ENCODE measurements at regions not wholly inside any gene's neighbourhood (a gene's known extent, or its start where the extent isn't known, plus 50 kb on each side); places are given as distances from the start of the nearest gene placed in this dataset.

DNA sequence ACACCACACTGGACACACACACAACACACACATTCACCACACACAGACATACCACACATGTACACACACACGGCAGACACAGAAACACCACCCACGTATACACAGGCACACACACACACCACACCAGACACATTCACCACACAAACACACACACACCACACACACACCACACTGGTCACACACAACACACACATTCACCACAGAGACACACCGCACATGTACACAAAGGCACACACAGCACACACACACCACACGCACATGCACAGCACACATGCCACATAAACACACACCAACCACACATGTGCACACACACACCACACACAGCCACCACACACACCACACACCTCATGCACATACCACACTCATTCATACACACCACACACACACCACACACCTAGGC, 84.2 kb upstream of the PRR5 start:
- TF ChIP-seq, protein P1, sequence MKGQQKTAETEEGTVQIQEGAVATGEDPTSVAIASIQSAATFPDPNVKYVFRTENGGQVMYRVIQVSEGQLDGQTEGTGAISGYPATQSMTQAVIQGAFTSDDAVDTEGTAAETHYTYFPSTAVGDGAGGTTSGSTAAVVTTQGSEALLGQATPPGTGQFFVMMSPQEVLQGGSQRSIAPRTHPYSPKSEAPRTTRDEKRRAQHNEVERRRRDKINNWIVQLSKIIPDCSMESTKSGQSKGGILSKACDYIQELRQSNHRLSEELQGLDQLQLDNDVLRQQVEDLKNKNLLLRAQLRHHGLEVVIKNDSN (CRISPR knock-in tag; IDR thresholded peaks at IDR 0.05), result no peak
- TF ChIP-seq, protein P2, sequence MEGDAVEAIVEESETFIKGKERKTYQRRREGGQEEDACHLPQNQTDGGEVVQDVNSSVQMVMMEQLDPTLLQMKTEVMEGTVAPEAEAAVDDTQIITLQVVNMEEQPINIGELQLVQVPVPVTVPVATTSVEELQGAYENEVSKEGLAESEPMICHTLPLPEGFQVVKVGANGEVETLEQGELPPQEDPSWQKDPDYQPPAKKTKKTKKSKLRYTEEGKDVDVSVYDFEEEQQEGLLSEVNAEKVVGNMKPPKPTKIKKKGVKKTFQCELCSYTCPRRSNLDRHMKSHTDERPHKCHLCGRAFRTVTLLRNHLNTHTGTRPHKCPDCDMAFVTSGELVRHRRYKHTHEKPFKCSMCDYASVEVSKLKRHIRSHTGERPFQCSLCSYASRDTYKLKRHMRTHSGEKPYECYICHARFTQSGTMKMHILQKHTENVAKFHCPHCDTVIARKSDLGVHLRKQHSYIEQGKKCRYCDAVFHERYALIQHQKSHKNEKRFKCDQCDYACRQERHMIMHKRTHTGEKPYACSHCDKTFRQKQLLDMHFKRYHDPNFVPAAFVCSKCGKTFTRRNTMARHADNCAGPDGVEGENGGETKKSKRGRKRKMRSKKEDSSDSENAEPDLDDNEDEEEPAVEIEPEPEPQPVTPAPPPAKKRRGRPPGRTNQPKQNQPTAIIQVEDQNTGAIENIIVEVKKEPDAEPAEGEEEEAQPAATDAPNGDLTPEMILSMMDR (IDR thresholded peaks at IDR 0.05), result no peak
- TF ChIP-seq, protein P3, sequence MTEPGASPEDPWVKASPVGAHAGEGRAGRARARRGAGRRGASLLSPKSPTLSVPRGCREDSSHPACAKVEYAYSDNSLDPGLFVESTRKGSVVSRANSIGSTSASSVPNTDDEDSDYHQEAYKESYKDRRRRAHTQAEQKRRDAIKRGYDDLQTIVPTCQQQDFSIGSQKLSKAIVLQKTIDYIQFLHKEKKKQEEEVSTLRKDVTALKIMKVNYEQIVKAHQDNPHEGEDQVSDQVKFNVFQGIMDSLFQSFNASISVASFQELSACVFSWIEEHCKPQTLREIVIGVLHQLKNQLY (CRISPR knock-in tag; IDR thresholded peaks at IDR 0.05), result no peak

All from WTC11 (cell line).